ENCODE measurements at regions not wholly inside any gene's neighbourhood (a gene's known extent, or its start where the extent isn't known, plus 50 kb on each side); places are given as distances from the start of the nearest gene placed in this dataset.
"Not testable (repeated sequence)": the region's sequence is repeated elsewhere in the genome, so short reads cannot be mapped to it uniquely, and the experiment has no call there.

DNA sequence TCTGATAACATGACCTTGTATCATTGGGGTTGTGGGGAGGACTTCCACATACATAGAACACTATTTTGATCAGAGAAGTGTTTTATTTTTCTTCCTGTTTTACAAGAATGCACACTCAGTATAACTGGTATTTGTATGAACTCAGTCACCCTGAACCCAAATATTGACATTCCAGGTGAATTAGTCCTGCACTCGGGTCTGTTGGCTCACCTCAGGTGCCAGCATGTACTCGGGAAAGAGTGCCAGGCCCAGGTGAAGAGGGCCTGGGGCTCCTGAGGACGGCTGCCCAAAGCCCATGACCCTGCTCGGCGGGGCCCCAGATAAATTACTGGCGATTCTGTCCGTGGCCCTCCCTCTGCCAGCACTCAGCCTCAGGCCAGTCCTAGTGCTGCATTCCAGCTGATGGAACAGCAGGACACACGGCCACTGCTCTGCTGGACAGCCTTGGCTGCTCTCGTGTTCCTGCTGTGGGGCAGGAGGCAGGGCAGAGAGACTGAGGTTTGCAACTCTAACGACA, 75.4 kb upstream of the TMPRSS2 start:
- DNase-seq, result no peak

DNA sequence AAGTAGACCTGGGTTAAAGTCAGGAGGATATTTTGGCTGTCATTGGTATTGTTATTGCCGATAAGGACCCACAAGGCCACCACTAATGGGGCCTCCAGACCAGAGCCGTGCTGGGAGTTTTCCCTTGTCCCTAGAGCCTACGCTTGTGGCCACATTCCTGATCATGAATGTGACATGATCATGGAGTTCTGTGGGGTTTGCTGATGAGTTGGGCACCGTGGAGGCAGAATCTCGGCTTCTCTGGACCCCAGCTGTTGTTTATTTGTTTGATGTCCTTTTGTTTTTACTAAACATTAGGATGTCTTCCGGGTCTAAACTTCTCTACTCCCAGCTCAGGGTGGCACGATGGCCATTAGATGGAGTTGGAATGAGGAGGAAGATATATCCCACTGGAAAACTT, 74.9 kb upstream of the TMPRSS2 start:
- DNase-seq, result no peak

DNA sequence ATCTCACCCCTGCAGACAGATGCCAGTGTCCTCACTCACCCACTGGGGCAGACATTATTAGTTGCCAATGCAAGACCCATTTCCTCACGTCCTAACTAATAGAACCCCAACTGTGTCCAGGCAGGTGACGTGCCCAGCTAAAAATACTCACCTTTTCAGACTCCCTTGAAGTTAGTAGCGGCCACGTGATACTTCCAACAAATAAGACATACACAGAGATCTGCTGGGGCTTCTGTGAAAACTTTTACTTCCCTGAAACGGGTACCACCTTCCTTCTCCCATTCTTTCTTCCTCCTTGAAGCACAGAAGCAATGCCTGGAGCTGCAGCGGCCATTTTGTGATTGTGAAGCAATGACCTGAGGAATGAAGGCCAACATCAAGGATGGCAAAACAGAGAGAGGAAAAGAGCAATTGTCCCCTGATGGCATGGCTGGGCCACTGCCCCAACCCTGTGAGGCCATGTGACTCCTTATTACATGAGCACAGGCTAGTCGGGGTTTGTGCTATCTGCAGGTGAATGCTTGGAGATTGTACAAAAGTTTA, 74.4 kb upstream of the TMPRSS2 start:
- DNase-seq, result no peak

DNA sequence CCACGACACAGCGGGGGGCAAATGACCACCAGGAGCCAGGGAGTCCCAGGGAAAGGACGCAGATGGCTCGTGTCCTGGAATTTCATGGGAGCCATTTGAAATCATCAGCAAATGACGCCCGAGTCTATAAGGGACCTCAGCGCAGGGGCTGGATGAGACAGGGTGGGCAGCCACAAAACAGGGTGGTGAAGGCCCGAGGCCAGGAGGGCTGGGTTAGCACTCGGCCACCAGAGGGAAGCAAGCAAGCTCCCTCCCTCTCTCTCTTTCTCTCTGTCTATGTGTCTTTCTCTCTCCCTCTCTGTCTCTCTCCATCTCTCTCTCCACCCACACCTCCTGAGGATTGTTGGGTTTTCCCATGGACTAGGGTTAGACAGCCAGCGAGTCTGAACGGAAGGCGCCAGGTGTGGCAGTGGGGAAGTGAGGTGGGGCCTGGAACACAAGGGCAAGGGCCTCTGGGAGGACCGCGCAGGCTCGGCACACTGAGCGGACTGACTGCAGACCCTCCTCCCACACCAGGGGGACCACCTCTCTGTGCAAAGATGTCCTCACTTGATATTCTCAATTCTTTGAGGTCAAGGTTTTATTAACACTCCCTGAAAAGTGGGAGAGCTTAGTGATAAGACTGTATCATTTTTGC, 73.8 kb upstream of the TMPRSS2 start:
- DNase-seq, result no peak

- no peak for DNase-seq
Observed at GRCh38 chr21:41580758-41581554, 73.0 kb upstream of the TMPRSS2 start.

DNA sequence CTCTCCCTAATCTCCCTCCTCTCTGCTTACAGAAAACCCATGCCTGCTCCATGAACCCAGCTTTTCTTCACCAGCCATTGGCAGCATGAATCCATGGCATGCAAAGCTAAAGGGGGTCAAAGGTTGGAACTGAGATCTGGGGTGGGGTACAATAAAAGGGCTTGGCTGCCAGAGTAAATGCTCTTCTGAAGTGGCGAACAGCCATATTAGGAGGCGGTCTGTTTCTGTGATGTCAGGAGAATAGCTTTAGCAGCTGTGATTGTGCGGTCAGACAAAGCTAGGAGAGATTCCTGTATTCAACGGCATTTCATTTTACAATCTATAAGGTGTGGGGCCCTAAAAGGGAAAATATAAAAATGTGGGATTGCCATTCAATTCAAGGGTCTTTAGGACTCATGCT, 71.7 kb upstream of the TMPRSS2 start:
- DNase-seq, result no peak

DNA sequence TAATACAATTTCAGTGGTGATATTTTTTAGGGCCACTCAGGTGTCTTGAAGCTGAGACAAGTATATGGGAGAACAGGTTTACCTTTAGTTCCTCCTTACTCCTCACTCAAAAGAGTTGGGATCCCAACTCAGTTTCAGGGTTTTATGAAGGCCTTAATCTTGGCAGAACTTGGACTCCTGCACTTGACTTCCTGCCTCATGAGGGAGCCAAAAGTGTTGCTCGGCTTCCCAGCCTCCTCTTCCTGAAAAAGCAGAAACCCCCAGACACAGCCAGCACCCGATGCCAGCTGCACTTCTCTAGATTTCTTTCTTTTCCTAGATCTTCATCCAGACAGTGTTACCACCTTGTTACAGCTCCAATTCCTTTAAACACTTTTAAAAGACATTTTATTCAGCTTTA, 70.8 kb upstream of the TMPRSS2 start:
- no peak for DNase-seq

- DNase-seq, result no peak
Observed at GRCh38 chr21:41578083-41578482, 70.1 kb upstream of the TMPRSS2 start.

- no peak for DNase-seq
Observed at GRCh38 chr21:41576013-41576615, 68.2 kb upstream of the TMPRSS2 start.

DNA sequence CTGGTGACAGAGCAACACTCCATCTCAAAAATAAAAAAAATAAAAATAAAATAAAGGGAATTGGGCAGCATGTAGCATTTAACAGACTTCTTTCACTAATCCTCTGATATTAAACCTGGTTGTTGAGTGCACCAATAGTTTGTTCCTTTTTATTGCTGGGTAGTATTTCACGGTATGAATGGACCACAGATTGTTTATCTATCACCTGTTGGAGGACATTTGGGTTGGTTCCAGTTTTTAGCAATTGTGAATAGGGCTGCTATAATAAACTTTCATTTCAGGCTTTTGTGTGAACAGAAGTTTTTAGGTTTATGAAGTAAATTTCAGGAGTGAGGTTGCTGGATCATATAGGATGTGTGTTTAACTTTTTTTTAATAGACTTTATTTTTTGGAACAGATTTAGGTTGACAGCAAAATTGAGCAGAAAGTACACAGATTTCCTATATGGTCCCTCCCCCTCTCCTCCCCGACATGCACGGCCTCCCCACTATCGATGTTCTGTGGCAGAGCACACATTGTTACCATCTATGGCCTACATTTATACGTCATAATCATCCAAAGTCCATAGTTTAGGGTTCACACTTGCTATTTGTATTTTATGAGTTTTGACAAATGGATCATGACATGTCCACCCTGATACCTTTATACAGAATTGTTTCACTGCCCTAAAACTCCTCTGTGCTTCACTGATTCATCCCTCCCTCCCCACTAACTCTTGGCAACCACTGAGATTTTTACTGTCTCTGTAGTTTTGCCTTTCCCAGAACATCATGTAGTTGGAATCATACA, 66.1 kb upstream of the TMPRSS2 start:
- DNase-seq, result no peak

DNA sequence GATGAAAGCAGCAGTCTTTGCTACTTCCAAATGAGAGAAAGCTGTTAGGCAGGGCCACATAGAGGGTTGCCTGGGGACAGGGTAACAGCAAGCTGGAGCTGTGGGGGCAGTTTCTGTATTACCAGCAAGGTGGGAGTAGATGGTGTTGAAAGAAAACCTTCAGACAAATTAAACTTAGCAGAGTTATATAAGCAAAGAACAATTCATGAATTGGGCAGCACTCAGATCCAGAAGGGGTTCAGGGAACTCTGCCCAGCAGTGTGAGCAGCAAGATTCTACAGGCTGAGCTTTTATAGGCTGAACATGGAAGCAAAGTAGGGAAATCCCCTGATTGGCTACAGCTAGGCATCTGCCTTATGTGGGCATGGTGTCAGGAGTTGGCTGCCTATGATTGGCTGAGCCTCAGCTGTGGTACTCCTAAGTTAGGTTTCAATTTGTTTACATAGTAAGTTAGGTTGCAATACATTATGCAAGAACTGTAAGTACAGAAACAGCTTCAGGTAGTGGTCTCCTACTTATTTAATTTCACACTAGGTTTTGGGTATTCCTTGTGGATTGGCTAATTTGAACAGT, 64.1 kb upstream of the TMPRSS2 start:
- no peak for DNase-seq

- DNase-seq, result no peak
Observed at GRCh38 chr21:41570791-41571355, 62.9 kb upstream of the TMPRSS2 start.

DNA sequence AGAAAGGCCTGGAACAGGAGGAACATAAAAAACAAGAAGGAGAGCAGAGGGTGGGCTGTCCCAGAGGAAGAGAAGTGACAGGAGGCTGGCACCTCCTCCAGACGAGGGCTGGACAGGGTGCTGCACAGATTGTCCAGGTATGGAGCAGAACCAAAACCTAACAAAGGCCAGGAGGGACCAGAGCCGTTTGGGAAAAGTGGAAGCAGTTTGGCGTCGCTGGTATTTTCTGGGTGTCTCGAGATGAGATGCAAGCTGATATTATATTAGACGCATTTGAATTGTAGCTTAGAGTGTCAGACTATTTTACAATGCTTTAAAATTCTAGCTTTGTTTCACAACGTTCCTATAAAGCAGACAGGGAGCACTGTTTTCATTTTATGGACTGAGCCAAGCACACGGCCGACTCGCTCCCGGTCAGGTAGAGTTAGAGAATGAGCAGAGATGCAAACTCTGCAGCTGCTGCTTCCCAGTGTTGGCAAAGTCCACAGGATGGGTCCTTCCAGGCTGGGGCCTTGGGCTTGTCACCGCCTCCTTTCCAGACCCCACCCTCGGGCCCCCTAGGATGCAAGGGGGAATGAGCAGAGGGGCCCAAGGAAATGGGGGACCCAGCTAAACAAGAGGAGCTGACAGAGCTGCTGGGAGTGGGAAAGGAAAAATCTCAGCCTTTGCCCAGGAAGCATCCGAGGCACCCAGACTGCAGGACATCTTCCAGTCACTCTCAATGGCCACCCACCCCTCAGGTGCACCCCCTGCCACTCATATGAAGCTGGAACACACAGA, 60.8 kb upstream of the TMPRSS2 start:
- DNase-seq, result no peak

GRCh38 chr21:41567901-41568510, 60.0 kb upstream of the TMPRSS2 start:
- DNase-seq, result no peak

- DNase-seq, result not testable (repeated sequence)
Observed at GRCh38 chr21:41567237-41567636, 59.3 kb upstream of the TMPRSS2 start.

DNA sequence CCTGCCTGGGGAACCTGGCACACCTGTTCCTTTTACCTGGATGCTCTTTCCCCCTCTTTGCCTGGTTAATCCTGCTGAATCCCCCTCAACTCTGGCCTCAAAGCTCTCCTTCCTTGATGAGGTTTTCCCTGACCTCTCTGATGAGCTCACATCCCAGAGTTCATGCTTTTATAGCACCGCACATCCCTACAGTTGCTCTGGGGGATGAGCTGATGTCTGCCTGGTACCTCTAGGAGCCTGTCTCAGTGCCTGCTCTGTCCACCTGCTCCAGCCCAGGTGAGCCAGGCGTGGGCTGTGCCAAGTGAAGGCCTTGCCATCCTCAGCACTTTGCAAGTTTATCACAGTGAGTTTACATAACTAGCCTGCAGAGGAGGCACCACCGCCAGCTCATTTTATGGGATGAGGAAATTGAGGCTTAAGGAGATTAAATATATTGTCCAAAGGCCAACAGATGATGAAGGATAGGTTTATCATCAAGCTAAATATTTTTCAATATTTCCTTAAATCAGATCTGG, 58.6 kb upstream of the TMPRSS2 start:
- no peak for DNase-seq

GRCh38 chr21:41565550-41565949, 57.6 kb upstream of the TMPRSS2 start:
- DNase-seq, result no peak

DNA sequence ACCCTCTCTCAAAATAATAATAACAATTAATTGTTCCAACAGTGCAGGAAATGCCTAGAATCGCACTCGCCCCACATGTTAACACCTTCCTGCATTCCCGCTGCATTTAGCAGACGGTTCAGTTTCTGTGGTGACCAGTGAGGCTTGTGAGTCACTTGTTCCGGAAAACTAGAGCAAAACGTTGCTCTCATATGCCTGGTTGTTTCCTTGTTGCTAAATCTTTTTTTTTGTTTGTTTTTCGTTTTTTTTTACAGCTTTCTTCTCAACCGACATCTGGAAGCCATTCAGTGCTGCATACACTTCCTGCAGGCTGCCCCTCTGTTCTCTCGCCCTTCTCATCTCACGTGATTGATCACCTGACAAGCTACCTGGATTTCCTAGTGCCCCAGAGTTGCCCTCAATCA, 56.9 kb upstream of the TMPRSS2 start:
- DNase-seq, result peak; percentile 90

DNA sequence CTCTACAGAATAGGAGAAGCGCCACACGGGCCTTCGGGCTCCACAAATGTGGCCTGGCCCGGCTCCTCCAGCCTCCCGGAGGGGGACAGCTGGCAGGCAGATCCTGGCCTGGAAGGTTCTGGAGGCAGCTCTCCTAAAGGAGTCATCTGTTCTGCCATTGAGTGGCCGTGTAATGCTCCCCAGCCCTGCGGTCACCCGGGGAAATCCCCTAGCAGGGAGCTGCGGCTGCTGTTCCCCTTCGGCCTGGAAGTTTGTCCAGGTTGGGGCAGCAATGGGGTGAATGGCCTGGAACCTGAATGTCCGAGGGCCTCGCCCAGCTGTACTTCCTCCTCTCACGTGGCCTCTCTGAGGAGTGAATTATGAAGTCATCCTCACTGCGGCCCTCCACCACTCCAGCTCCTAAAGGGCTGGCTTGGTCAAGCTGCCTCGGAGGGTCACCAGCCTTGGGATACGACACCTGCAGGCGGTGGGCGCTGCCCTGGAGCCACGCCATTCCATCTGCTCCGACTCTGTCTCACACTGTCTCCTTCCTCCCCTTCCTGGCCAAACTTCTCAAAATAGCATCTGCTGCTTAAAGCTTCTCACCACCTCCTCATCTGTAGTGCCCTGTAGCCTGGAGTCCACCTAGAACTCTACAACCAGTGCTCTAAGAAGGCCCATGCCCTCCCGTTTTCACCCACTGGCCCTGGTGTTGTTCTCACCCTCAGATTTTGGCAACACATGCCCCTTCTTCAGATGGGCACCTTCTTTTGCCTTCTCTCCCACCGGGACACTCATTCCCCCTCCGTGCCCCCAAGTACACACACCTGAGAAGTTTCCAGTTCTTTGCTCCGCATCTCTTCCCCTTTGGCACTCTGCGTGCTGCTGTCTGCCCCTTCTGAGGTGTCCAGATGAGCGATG, 54.4 kb upstream of the TMPRSS2 start:
- DNase-seq, result no peak

GRCh38 chr21:41561701-41562100, 53.7 kb upstream of the TMPRSS2 start:
- no peak for DNase-seq
